ENCODE measurements at regions not wholly inside any gene's neighbourhood (a gene's known extent, or its start where the extent isn't known, plus 50 kb on each side); places are given as distances from the start of the nearest gene placed in this dataset.

DNA sequence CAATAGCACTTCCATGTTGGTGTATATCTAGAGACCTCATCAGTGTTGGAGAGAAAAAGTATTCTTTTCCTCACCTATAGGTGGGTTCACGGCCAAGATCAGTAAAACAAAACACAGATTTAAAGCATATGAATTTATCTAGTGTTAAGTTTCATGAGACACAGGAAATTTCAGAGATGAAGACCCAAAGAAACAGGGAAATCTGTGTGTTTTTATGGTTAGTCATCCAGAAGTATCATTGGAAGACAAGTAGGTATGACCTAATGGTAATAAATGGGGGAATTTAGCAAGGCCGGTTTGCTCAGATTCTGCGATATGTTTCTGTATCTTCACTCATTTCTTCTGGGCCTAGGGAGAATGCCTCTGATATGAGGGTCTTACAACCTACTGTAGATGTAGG, 419.6 kb upstream of the MARCKS start:
- DNase-seq: no peak
- TF ChIP-seq POLR2A (IDR thresholded peaks at IDR 0.05; ENCODE audit: low read length) (no peak), GATA1 (IDR thresholded peaks at IDR 0.05; ENCODE audit: low read depth, low read length) (no peak)

DNA sequence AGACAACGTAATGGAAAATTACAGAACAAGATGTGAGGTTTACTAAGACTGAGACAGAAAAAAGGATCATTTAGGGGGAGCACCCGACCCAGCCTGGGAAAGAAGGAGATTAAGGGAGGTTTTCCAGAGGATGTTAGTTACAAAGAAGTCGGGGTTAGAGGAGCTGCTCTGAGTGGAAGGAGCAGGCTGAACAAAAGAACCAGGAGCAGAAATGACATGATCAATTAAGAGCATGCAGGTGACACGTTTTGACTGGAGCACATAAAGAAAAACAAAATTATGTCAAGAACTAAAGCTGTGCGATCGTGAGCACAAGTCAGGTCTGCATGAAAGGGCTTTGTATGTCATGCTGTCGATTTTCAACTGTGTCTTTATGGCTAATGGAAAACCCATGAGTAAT, 417.3 kb upstream of the MARCKS start:
- no peak for TF ChIP-seq GATA1 (IDR thresholded peaks at IDR 0.05; ENCODE audit: low read depth, low read length)

DNA sequence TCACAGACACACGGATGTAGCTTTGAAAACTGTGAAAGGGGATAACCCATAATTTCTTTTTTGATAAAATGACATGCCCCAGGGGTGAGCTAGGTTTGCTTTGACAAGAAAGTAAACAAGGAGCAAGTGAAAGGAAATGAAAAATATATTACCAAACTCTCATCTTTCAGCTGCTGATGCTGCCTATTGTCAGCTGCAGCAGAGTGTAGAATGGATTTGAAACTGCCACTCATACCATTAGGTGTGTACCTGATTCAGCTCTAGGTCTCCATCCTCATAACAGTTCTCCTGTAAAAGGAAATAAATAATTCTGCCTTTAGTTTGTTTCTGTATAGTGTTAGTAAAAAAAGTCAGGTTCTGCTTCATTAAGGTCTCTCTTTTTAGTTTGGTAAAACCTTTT, 415.1 kb upstream of the MARCKS start:
- TF ChIP-seq POLR2A (IDR thresholded peaks at IDR 0.05; ENCODE audit: low read length) (no peak), GATA1 (IDR thresholded peaks at IDR 0.05; ENCODE audit: low read depth, low read length) (no peak)

More for the DNA sequence above, 417.3 kb upstream of the MARCKS start:
- DNase-seq: no peak

DNA sequence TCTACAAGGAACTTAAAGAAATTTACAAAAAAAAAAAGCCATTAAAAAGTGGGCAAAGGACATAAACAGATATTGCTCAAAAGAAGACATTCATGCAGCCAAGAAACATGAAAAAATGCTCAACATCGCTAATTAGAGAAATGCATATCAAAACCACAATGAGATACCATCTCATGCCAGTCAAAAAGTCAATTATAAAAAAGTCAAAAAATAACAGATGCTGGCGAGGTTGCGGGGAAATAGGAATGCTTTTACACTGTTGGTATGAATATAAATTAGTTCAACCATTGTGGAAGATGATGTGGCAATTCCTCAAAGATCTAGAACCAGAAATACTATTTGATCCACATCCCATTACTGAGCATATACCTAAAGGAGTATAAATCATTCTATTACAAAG, 411.9 kb upstream of the MARCKS start:
- DNase-seq: no peak
- TF ChIP-seq GATA1 (IDR thresholded peaks at IDR 0.05; ENCODE audit: low read depth, low read length): no peak
- no peak for TF ChIP-seq POLR2A (IDR thresholded peaks at IDR 0.05; ENCODE audit: low read length)

More for the DNA sequence above, 415.1 kb upstream of the MARCKS start:
- DNase-seq: no peak

DNA sequence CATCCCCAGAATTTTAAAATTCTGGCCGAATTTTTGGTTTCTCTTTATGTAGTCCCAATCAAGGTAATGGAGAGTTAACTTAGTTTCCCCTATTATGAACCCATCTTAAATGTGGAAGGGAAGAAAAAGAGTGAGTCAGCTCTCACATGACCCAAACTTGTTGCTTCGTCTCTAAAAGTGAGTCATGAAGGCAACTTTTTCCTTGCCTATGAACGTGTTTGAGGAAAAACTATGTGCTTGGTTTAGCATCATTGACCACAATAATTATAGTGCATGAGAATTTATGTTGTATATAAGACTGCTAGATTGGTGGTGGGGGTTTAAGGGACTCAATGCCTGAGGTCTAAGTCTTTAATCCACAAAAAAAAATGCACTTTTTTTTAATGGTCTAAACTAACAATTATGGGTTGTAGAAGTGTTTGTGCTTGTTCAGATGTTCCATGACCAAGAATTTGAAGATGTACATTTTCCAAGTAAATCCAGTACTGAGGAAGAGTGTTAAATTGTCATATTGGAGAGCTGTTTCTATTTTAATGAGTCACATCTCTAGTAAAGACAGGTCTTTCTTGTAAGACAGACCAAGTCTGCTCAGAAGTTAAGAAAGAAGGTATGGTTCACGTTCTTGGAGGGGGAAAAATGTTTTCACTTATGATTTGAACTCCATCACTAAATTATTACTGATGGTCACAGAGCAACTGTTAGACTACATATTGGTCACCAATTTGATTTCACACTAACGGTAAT, 409.9 kb upstream of the MARCKS start:
- peak in 1 of 2 experiments; percentile 52 for DNase-seq
- TF ChIP-seq GATA1 (IDR thresholded peaks at IDR 0.05; ENCODE audit: low read depth, low read length): no peak
- TF ChIP-seq POLR2A (IDR thresholded peaks at IDR 0.05; ENCODE audit: low read length): no peak

DNA sequence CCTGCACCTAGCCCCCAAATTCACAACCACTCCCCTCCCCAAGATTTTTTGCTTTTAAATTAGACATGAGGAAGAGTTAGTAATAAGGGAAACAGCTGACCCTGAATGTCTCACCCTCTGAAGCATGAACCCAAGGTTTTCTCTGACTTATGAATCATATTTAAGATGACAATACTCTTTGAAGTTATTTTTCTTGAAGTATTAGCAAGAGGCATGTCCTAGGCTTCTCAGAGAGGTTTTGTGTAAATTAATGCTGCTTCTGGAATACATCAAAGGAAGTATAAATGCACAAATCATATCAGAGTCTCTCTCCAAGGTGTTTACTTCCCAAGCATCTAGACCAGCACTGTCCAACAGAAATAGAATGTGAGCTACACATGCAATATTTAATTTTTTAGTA, 408.1 kb upstream of the MARCKS start:
- TF ChIP-seq GATA1 (IDR thresholded peaks at IDR 0.05; ENCODE audit: low read depth, low read length) (no peak), POLR2A (IDR thresholded peaks at IDR 0.05; ENCODE audit: low read length) (no peak)
- DNase-seq: no peak

DNA sequence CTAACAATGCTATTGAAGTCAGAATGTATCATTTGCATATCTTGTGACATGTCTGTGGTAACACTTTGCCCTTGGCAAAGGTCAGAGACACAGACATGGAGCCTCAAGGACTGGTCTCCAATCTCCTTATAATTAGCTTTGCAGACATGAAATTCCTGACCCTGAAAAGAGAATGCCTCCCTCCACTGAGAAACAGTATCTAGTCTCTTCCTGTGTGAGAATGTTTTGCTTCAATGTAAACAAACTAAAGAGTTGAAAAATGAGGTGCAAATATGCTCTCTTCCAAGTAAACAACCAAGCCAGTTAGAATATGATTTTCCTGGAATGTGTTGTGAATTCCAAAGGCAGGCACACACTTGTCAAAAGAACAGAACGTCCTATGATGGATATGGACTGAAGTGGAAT, 407.1 kb upstream of the MARCKS start:
- no peak for DNase-seq
- TF ChIP-seq GATA1 (IDR thresholded peaks at IDR 0.05; ENCODE audit: low read depth, low read length) (no peak), POLR2A (IDR thresholded peaks at IDR 0.05; ENCODE audit: low read length) (no peak)

DNA sequence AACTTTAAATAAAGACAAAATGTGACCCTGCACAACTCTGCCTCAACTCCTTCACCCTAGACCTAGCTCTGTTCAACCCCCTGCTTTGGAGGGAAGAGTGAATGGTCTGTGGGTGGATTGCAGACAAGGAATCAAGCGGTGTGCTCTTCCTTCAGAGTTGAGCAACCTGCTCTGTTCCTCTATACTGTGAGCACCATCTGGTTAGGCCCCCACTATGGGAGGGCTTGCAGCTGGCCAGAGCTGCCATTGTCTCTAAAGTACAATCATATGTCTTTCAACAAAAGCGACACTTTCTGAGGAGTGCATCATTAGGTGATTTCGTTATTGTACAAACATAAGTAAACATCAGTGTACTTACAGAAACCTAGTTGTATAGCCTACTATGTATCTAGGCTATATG, 406.1 kb upstream of the MARCKS start:
- DNase-seq: no peak
- TF ChIP-seq GATA1 (IDR thresholded peaks at IDR 0.05; ENCODE audit: low read depth, low read length) (no peak), POLR2A (IDR thresholded peaks at IDR 0.05; ENCODE audit: low read length) (no peak)

DNA sequence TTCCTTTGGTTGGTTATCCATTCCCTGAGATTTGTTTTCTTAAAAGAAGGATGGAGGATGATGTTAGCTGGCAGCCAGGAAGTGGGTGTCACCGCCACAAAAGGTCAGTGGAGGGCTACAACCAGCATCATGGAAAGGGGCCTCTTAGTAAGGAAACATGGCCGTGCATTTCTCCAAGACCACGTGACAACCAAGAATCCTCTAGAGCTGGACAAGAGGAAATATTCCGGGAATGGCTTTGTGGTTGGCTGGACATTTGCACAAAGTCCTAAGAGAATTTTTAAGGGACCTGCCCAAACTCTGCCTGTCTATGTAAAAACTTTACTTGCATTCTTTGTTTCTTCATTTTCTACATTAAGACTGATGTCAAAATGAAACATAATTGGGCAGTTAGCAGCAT, 399.9 kb upstream of the MARCKS start:
- DNase-seq: no peak
- TF ChIP-seq GATA1 (IDR thresholded peaks at IDR 0.05; ENCODE audit: low read depth, low read length) (no peak), POLR2A (IDR thresholded peaks at IDR 0.05; ENCODE audit: low read length) (no peak)

DNA sequence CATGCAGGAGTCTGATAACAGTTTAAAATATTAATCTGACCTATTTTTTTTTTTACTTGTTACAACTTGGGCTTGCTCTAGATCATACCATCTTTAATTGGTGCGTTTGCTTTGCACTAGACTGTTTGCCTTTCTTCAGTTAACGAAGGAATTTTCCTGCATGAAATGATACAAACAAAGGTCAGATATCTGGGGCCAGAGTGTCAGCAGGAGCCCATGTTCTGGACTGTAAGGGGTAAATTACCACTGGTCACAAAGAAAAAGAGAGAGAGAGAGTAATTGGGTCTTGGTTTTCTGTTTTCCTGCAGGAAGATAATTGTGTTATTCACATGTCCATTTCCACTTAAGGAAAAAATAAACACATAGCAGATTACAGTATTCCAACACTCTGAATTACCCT, 399.4 kb upstream of the MARCKS start:
- no peak for DNase-seq
- TF ChIP-seq GATA1 (IDR thresholded peaks at IDR 0.05; ENCODE audit: low read depth, low read length) (no peak), POLR2A (IDR thresholded peaks at IDR 0.05; ENCODE audit: low read length) (no peak)

DNA sequence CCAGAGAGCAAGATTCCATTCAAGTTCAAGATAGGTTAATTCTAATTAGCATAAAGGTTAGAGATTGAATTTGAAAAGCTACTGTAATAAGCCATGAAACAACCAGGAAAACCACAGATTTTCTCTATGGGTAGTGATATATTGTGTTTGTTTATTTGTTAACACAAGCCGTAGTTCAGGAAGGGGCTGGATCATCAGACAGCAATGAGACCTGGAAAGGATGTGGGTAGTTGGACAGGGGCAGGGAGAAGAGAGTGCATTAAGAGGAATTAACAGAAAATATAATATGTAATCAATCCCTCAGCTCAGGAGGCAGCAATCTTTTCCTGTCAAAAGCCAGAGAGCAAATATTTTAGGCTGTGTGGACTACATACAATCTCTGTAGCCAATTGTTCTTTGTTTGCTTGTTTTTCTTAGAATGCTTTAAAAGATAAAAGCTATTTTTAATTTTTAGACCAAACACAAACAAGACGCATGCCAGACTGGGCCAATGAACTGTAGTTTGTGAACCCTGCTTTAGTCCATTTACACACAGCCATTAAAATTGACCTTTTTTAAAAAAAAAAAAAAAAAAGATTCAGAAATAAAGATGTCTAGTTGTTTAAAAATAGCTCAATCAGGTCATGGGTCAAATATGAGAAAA, 398.7 kb upstream of the MARCKS start:
- no peak for DNase-seq
- TF ChIP-seq GATA1 (IDR thresholded peaks at IDR 0.05; ENCODE audit: low read depth, low read length) (no peak), POLR2A (IDR thresholded peaks at IDR 0.05; ENCODE audit: low read length) (no peak)

DNA sequence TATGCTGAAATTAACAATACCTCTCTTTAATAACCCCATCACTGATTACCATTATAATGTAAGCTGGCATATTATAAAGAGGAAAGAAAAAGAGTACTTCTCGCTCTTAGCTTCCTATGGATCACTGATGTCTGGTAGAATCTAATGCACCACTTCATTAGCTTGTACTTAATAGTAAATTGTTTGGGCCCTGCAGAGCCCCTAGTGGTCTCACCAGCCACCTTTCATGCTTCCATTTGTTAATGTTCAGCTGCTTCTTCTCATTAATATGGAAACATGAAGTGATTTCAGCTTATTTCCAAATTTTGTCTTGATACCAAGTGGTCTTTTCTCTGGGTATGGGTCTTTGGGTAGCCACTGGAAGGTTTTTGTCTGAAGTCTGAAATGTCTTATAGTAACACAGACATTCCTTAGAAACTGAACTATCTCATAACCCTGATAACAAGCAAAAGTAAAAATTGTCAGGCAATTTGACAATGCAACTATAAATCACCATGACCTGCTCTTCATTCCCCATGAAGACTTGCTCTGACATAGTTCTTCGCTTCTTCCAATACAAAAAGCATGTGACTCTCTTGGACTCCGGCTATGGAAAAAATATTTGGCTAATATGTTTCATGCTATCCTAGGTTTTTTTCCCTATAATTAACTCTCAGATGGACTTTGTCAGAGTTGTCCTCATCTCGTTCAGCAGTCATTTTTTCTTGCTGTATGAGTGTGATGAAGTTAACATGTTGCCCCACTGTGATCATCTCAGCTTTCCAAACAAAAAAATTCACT, 395.8 kb upstream of the MARCKS start:
- TF ChIP-seq GATA1 (IDR thresholded peaks at IDR 0.05; ENCODE audit: low read depth, low read length) (no peak), POLR2A (IDR thresholded peaks at IDR 0.05; ENCODE audit: low read length) (no peak)
- DNase-seq: peak; percentile 3

DNA sequence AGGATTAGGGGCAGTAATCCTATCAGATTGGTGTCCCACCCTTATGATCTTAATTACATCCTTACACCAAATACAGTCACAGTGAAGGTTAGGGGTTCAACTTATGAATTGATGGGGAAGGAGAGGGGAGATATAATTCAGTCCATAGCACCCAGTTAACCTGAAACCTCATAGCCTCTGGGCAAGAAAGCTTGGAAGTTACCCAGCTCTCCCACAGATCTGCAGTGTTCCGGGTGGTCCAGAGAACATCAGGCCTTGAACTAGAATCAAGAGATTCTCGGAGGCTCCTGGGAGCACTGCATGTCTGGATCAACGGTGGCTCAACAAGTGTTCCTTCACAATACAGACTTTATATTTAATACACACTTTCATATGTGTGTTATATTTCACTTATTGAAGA, 392.6 kb upstream of the MARCKS start:
- no peak for DNase-seq
- TF ChIP-seq POLR2A (IDR thresholded peaks at IDR 0.05; ENCODE audit: low read length): no peak
- no peak for TF ChIP-seq GATA1 (IDR thresholded peaks at IDR 0.05; ENCODE audit: low read depth, low read length)

DNA sequence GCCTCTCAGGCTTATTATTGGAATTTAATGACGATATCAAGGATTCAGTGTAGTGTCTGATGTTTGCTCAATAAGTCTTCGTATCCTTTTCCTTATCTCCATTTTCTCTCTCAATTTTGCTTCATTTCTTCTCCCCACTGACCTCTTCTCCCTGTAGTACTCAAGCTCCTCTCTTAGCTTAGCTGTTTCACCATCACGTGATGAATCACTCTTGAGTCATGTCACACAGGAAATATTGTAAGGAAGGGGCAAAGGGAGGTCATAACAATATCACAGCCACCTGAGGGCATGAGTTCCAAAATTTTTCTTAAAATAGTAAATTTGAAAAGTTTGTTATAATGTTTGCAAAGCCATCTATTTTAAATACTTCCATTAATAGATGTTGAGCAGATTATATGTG, 392.2 kb upstream of the MARCKS start:
- DNase-seq: peak in 1 of 2 experiments; percentile 8
- no peak for TF ChIP-seq GATA1 (IDR thresholded peaks at IDR 0.05; ENCODE audit: low read depth, low read length)
- no peak for TF ChIP-seq POLR2A (IDR thresholded peaks at IDR 0.05; ENCODE audit: low read length)
